Adrenal gland (tissue), 9 donors: ENCODE measurements at regions not wholly inside any gene's neighbourhood (a gene's known extent, or its start where the extent isn't known, plus 50 kb on each side); places are given as distances from the start of the nearest gene placed in this dataset.

Source experiments
- DNase-seq, 7 donors: peaks; one replicate each; pipeline ENCODE4 v3.0.0-alpha.2; 2019 to 2020
- H3K27ac ChIP-seq, 5 donors: fragments of 200-600 bp; sonication (generic) in 4 of 5; 1 replicate in 3 of 5; 2 replicates in 2 of 5; pipeline versions ENCODE4 v1.5.1 to v1.8.0; 2016 to 2020; ENCODE audit warnings: mild to moderate bottlenecking in 1 of 5
- H3K27me3 ChIP-seq: fragments of 200-600 bp; 2 replicates; pipeline ENCODE4 v1.8.0; 2021
- H3K36me3 ChIP-seq, 2 donors: fragments of 200-600 bp; replicated peaks in 1 of 2; 1 replicate in 1 of 2; 2 replicates in 1 of 2; pipeline versions ENCODE4 v1.5.1 to v1.8.0; 2018 to 2022
- H3K4me1 ChIP-seq, 2 donors: fragments of 200-600 bp; replicated peaks in 1 of 2; 1 replicate in 1 of 2; 2 replicates in 1 of 2; pipeline versions ENCODE4 v1.5.1 to v1.8.0; 2018 to 2021
- H3K4me3 ChIP-seq, 4 donors: fragments of 200-600 bp; sonication (generic) in 3 of 4; one replicate each; pipeline ENCODE4 v1.5.1; 2016 to 2018
- H3K9me3 ChIP-seq, 3 donors: fragments of 200-600 bp; sonication (generic) in 1 of 3; replicated peaks in 1 of 3; 1 replicate in 2 of 3; 2 replicates in 1 of 3; pipeline versions ENCODE4 v1.5.1 to v1.8.0; 2016 to 2021
- POLR2A ChIP-seq, 2 donors: fragments of 450-650 bp; IDR thresholded peaks; one replicate each; pipeline ENCODE4 v1.6.1; 2017; ENCODE audit warnings: antibody characterized with exemption in 2 of 2, mild to moderate bottlenecking in 2 of 2, moderate library complexity in 1 of 2
- WGBS, 4 donors: extraction: QIAGEN DNeasy Blood & Tissue Kit in 2 of 4; methylation state at CpG; one replicate each; pipeline versions ENCODE4 v1.1.5 to v1.1.7; 2013 to 2017; 5-methylcytosine and 5-hydroxymethylcytosine counted together
- intact Hi-C, 2 donors: fragments of 100-400 bp; cut with DNase I; formaldehyde crosslinking; loops; one replicate each; pipeline versions ENCODE4 v1.14.1 to v1.15.0; 2022 to 2023
- TF ChIP-seq, protein P1 (sequence below), 6 experiments: fragments of 450-650 bp in 4 of 6; fragments of 200-600 bp in 2 of 6; sonication (generic) in 1 of 6; IDR thresholded peaks; 1 replicate in 5 of 6; 2 replicates in 1 of 6; pipeline versions ENCODE4 v1.5.1 to v1.8.0; 2016 to 2021; ENCODE audit warnings: antibody characterized with exemption in 6 of 6, mild to moderate bottlenecking in 2 of 6, moderate library complexity in 1 of 6
- donor health status: healthy with polysubstance abuse.
- donor health status: Bipolar disorder and iron deficiency.
- donor health status: DM: yes; HTN: yes; CAD: no.
- donor health status: DM: no; HTN: no; CAD: no.
- donor health status: DM: no; HTN: no; CAD: no.

DNA sequence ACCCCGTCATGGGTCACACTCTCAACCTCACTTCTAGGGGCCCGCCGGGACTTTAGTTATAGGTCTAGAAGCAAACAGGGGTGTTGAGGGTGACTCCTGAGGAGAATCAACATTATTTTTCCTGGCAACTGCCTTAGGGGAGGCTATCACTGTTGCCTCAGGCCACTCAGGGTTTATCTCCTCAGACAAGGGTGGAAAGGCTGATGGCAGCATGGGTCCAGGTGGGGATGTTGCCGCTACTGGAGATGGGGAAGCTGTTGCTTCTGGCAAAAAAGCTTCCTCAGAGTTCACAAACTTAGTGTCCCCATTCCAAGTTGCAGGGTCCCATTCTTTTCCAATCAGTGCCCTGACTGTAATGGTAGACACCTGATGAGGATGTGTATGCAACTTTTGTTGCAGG, 467.4 kb upstream of the RGS6 start:
- DNase-seq, result no peak
- Histone ChIP-seq H3K4me3 (no peak overlapping the region), H3K36me3 (no peaks in the 10 kb centered on the region), H3K27me3 (no peaks in the 10 kb centered on the region), H3K27ac (no peak overlapping the region), H3K4me1 (peaks cover 0 to 15% of the 10 kb centered on the region in 2 donors), H3K9me3 (no peaks in the 10 kb centered on the region)
- intact Hi-C loops, result no loop called here
- TF ChIP-seq, protein P1, sequence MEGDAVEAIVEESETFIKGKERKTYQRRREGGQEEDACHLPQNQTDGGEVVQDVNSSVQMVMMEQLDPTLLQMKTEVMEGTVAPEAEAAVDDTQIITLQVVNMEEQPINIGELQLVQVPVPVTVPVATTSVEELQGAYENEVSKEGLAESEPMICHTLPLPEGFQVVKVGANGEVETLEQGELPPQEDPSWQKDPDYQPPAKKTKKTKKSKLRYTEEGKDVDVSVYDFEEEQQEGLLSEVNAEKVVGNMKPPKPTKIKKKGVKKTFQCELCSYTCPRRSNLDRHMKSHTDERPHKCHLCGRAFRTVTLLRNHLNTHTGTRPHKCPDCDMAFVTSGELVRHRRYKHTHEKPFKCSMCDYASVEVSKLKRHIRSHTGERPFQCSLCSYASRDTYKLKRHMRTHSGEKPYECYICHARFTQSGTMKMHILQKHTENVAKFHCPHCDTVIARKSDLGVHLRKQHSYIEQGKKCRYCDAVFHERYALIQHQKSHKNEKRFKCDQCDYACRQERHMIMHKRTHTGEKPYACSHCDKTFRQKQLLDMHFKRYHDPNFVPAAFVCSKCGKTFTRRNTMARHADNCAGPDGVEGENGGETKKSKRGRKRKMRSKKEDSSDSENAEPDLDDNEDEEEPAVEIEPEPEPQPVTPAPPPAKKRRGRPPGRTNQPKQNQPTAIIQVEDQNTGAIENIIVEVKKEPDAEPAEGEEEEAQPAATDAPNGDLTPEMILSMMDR (IDR thresholded peaks at IDR 0.05), result no peak
- TF ChIP-seq POLR2A (IDR thresholded peaks at IDR 0.05), result no peak
- WGBS, 4 donors, result 96 to 98% (median 97%) methylated on average over 3 to 4 of the region's 4 CpGs

- no peaks in the 10 kb centered on the region for H3K9me3 ChIP-seq
- H3K27ac ChIP-seq, result no peak overlapping the region
- no peak for DNase-seq
- no peaks in the 10 kb centered on the region for H3K27me3 ChIP-seq
- no peaks in the 10 kb centered on the region for H3K36me3 ChIP-seq
- H3K4me1 ChIP-seq, result peaks cover 0 to 15% of the 10 kb centered on the region in 2 donors
- H3K4me3 ChIP-seq, result no peak overlapping the region
- 58 to 68% (median 63%) methylated on average over 2 of the region's 2 CpGs for WGBS, 4 donors
- intact Hi-C loops, result no loop called here
- TF ChIP-seq, protein P1 (IDR thresholded peaks at IDR 0.05), result no peak
These were observed 466.9 kb upstream of the RGS6 start for GRCh38 chr14:71465316-71465715.

DNA sequence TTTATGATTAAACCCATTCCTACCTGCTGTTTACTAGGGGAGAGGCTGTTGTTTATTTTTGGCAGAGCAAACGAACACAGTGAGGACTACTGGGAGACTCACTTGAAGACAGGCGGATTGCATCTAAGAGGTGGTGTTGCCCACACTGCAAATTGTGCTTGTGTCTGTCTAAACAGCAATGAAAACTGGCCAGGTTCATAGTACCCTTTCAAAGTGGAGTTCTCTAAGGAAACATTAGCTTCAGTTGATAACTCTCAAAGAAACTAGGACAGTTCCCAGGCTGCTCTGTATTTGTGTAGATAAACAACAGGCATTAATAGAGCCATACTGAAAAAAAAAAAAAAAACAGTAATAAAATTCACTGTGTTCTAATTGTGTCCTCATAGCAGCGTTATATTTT, 466.0 kb upstream of the RGS6 start:
- Histone ChIP-seq H3K4me3 (no peak overlapping the region), H3K9me3 (no peaks in the 10 kb centered on the region), H3K27ac (no peak overlapping the region), H3K36me3 (no peaks in the 10 kb centered on the region), H3K4me1 (peaks cover 0 to 15% of the 10 kb centered on the region in 2 donors), H3K27me3 (no peaks in the 10 kb centered on the region)
- DNase-seq, result no peak
- intact Hi-C loops, result no loop called here
- TF ChIP-seq, protein P1 (IDR thresholded peaks at IDR 0.05), result no peak
- TF ChIP-seq POLR2A (IDR thresholded peaks at IDR 0.05), result no peak
- WGBS, 4 donors, result 61 to 70% (median 63%) methylated on average over 3 of the region's 3 CpGs

GRCh38 chr14:71466946-71467345, 465.3 kb upstream of the RGS6 start:
- Histone ChIP-seq H3K9me3 (no peaks in the 10 kb centered on the region), H3K4me3 (no peak overlapping the region), H3K27ac (no peak overlapping the region), H3K4me1 (peaks cover 0 to 15% of the 10 kb centered on the region in 2 donors), H3K27me3 (no peaks in the 10 kb centered on the region), H3K36me3 (no peaks in the 10 kb centered on the region)
- DNase-seq, result no peak
- TF ChIP-seq, protein P1 (IDR thresholded peaks at IDR 0.05), result no peak
- no peak for TF ChIP-seq POLR2A (IDR thresholded peaks at IDR 0.05)
- 76 to 82% (median 80%) methylated on average over 4 of the region's 4 CpGs for WGBS, 4 donors
- intact Hi-C loops, result no loop called here
